Transverse colon (tissue), 4 donors: ENCODE measurements at regions not wholly inside any gene's neighbourhood (a gene's known extent, or its start where the extent isn't known, plus 50 kb on each side); places are given as distances from the start of the nearest gene placed in this dataset.

Experiments used
- DNase-seq: peaks from one replicate; pipeline ENCODE4 v3.0.0-alpha.2; 2019
- H3K27ac ChIP-seq, 4 donors: fragments of 200-600 bp; sonication (generic); 2 replicates each; pipeline ENCODE4 v1.5.1; 2016 to 2018; ENCODE audit warnings: inconsistent platforms in 4 of 4
- H3K27me3 ChIP-seq: fragments of 200-600 bp; sonication (generic); 2 replicates; pipeline ENCODE4 v1.5.1; 2017; ENCODE audit warnings: inconsistent platforms
- H3K36me3 ChIP-seq, 4 donors: fragments of 200-600 bp; sonication (generic); 2 replicates each; pipeline ENCODE4 v1.5.1; 2017 to 2019; ENCODE audit warnings: inconsistent platforms in 4 of 4
- H3K4me1 ChIP-seq, 4 donors: fragments of 200-600 bp; sonication (generic); 2 replicates each; pipeline ENCODE4 v1.5.1; 2017 to 2020; ENCODE audit warnings: inconsistent platforms in 4 of 4
- H3K4me3 ChIP-seq, 4 donors: fragments of 200-600 bp; sonication (generic); 1 replicate in 1 of 4; 2 replicates in 3 of 4; pipeline versions ENCODE4 v1.5.1 to v1.6.1; 2017 to 2019; ENCODE audit warnings: inconsistent platforms in 4 of 4
- H3K9me3 ChIP-seq, 2 donors: fragments of 200-600 bp; sonication (generic); 2 replicates each; pipeline ENCODE4 v1.5.1; 2017 to 2019; ENCODE audit warnings: inconsistent platforms in 2 of 2
- EP300 ChIP-seq: sonication (generic); formaldehyde crosslinking; IDR thresholded peaks from one replicate; pipeline ENCODE4 v1.6.1; 2017; ENCODE audit warnings: antibody characterized with exemption, low read depth
- POLR2A ChIP-seq: fragments of 450-650 bp; IDR thresholded peaks from one replicate; pipeline ENCODE4 v1.6.1; 2016; ENCODE audit warnings: antibody characterized with exemption, mild to moderate bottlenecking, moderate library complexity
- POLR2AphosphoS5 ChIP-seq, 3 donors: sonication (generic); formaldehyde crosslinking; IDR thresholded peaks; one replicate each; pipeline ENCODE4 v1.6.1; 2016; ENCODE audit warnings: antibody characterized with exemption in 3 of 3
- WGBS, 2 donors: methylation state at CpG; one replicate each; pipeline ENCODE4 v1.1.5; 2018; ENCODE audit warnings: low coverage in 1 of 2; 5-methylcytosine and 5-hydroxymethylcytosine counted together
- in situ Hi-C, 4 donors: fragments of 200-750 bp; cut with MboI; loops; one replicate each; pipeline versions ENCODE4 v1.15.0 to v1.15.1; 2017; ENCODE audit warnings: low sequenced_read_pairs in 3 of 4, low pct_ligation_motif_present in 1 of 4, low pct_unique_long_range_greater_than_20kb in 1 of 4
- intact Hi-C: fragments of 100-400 bp; cut with DNase I; formaldehyde crosslinking; loops from one replicate; pipeline ENCODE4 v1.15.1; 2023; ENCODE audit warnings: low total_unique reads
- TF ChIP-seq, protein P1 (sequence below), 5 experiments: fragments of 200-600 bp in 3 of 5; fragments of 450-650 bp in 2 of 5; sonication (generic) in 3 of 5; IDR thresholded peaks; 1 replicate in 2 of 5; 2 replicates in 3 of 5; pipeline ENCODE4 v1.5.1; 2016 to 2017; ENCODE audit warnings: antibody characterized with exemption in 5 of 5, inconsistent platforms in 3 of 5, mild to moderate bottlenecking in 2 of 5, moderate library complexity in 1 of 5

DNA sequence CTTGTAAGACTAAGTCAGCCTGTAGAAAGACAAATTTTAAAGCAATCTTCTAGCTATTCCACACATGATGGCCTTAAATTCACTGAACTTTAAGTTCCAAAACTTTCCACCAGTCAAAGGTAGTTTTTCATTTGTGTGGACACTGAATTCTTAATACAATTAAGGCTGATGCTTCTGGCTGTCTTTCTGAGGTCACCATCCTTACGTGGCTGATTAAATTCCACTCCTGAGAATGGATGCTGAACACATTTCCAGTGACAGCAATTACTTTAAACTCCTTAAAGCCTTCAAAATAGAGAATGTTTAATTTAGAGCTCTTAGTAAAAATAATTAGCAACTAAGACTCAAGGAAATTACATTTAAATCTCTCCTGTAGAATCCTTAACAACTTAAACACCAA is 142.6 kb upstream of the COL1A2 start:
- 68% methylated on average over 1 of the region's 1 CpG; no CpG with 5 or more reads in 1 of the 2 donors for WGBS, 2 donors
- Histone ChIP-seq H3K4me1 (no peaks in the 10 kb centered on the region), H3K9me3 (no peaks in the 10 kb centered on the region), H3K4me3 (no peak overlapping the region), H3K27me3 (no peaks in the 10 kb centered on the region), H3K36me3 (no peaks in the 10 kb centered on the region), H3K27ac (no peak overlapping the region)
- in situ Hi-C loops (no loop called here), intact Hi-C loops (no loop called here)
- TF ChIP-seq POLR2AphosphoS5 (IDR thresholded peaks at IDR 0.05) (no peak), EP300 (no peak), POLR2A (no peak)
- TF ChIP-seq, protein P1, sequence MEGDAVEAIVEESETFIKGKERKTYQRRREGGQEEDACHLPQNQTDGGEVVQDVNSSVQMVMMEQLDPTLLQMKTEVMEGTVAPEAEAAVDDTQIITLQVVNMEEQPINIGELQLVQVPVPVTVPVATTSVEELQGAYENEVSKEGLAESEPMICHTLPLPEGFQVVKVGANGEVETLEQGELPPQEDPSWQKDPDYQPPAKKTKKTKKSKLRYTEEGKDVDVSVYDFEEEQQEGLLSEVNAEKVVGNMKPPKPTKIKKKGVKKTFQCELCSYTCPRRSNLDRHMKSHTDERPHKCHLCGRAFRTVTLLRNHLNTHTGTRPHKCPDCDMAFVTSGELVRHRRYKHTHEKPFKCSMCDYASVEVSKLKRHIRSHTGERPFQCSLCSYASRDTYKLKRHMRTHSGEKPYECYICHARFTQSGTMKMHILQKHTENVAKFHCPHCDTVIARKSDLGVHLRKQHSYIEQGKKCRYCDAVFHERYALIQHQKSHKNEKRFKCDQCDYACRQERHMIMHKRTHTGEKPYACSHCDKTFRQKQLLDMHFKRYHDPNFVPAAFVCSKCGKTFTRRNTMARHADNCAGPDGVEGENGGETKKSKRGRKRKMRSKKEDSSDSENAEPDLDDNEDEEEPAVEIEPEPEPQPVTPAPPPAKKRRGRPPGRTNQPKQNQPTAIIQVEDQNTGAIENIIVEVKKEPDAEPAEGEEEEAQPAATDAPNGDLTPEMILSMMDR (IDR thresholded peaks at IDR 0.05) = no peak
- DNase-seq = no peak

DNA sequence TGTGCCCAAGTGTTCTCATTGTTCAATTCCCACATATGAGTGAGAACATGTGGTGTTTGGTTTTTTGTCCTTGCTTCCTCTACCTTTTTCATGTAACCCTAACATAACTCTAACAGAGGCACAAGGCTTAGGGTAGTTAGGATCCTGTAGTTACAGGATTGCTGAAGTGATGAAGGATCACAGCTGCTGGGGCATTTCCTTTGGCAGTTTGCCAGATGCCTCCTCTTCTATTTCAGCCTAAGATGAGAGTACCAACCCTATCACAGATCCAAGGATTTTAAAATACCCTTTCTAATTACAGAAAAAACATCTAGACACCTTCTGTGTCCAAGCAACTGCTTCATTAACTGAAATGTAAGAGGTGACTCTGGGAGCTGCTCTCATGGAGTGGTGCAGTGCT is 141.7 kb upstream of the COL1A2 start:
- no peak overlapping the region for H3K4me3 ChIP-seq
- no peaks in the 10 kb centered on the region for H3K36me3 ChIP-seq
- DNase-seq = no peak
- in situ Hi-C loops (no loop called here), intact Hi-C loops (no loop called here)
- H3K27ac ChIP-seq = no peak overlapping the region
- H3K9me3 ChIP-seq = no peaks in the 10 kb centered on the region
- no peaks in the 10 kb centered on the region for H3K27me3 ChIP-seq
- H3K4me1 ChIP-seq = no peaks in the 10 kb centered on the region
- no peak for TF ChIP-seq EP300
- TF ChIP-seq, protein P1 (IDR thresholded peaks at IDR 0.05) = no peak
- no peak for TF ChIP-seq POLR2AphosphoS5 (IDR thresholded peaks at IDR 0.05)
- no peak for TF ChIP-seq POLR2A

DNA sequence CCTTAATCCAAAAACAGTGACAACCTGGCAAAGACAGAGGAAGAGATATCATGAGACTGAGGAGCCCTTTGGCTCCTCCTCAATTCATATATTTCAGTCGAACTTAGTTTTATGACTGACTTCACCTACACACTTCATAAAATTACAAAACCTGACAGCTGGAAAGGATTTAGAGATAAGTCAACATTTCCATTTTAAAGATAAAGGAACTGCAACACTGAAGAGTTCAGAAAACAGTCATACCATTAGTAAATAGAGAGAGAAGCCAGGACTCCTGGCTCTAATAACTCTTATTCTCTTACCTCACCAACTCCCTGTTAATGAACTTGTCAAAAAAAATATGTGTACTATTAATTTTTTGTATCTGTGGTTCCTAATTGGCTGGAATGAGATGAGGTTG is 141.0 kb upstream of the COL1A2 start:
- H3K36me3 ChIP-seq = no peaks in the 10 kb centered on the region
- H3K4me3 ChIP-seq = no peak overlapping the region
- intact Hi-C loops = no loop called here
- no peaks in the 10 kb centered on the region for H3K9me3 ChIP-seq
- no peaks in the 10 kb centered on the region for H3K4me1 ChIP-seq
- in situ Hi-C loops = no loop called here
- H3K27me3 ChIP-seq = no peaks in the 10 kb centered on the region
- no peak overlapping the region for H3K27ac ChIP-seq
- TF ChIP-seq EP300 (no peak), POLR2AphosphoS5 (IDR thresholded peaks at IDR 0.05) (no peak)
- TF ChIP-seq, protein P1 (IDR thresholded peaks at IDR 0.05) = no peak
- WGBS, 2 donors = 15 to 16% methylated on average over 1 of the region's 1 CpG
- DNase-seq = no peak

DNA sequence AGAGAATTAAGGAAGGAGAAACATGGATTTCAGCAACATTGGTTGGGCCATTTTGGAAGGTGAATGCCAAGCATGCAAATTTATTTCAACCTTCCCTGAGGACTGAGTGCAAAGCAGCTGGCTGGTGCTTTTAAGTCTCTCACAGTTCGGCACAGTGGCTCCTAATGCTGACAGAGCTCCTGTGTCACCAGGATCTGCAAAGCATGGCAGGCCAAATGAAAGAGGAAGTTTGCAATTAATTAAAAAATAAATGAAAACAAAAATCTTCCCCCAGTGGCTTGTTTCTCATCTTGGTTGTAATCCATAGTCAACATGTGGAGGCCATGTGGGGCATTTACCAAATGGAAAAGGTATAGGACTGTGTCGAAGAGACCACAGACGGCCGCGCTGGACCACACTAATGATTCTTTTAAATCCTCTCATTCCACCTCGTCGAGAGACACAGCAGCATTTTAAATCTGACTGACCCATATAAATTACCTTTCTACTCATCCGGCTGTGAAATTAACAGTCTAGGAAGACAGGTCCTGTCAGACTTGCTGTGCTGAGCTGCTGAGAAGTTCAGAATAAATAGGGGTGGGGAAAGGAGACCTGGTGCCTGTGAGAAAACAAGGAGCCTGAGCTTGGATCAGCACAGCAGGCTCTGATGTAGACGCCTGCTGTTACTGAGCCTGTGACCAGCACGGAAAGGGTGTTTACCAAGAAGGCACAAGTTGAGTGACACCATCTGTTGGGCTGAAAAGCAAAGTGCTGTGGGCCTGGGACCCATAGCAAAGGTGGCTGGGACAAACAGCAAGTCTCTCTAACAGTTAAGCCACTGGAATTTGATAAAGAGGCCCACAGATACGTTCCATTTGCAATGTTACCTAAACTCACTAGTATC is 136.0 kb upstream of the COL1A2 start:
- Histone ChIP-seq H3K27me3 (no peaks in the 10 kb centered on the region), H3K4me3 (no peak overlapping the region), H3K27ac (no peak overlapping the region), H3K4me1 (no peaks in the 10 kb centered on the region), H3K36me3 (no peaks in the 10 kb centered on the region), H3K9me3 (no peaks in the 10 kb centered on the region)
- TF ChIP-seq, protein P1 (IDR thresholded peaks at IDR 0.05) = no peak
- no peak for TF ChIP-seq EP300
- TF ChIP-seq POLR2A = no peak
- no peak for TF ChIP-seq POLR2AphosphoS5 (IDR thresholded peaks at IDR 0.05)
- 77 to 79% methylated on average over 10 to 11 of the region's 11 CpGs for WGBS, 2 donors
- intact Hi-C loops (no loop called here), in situ Hi-C loops (no loop called here)
- DNase-seq = no peak
